Osteocyte (in vitro differentiated cells): ENCODE measurements at regions not wholly inside any gene's neighbourhood (a gene's known extent, or its start where the extent isn't known, plus 50 kb on each side); places are given as distances from the start of the nearest gene placed in this dataset.

ENCODE experiments used
- DNase-seq: peaks from one replicate; pipeline ENCODE4 v3.0.0; 2021; ENCODE audit warnings: mixed read lengths; ENCODE audit not compliant: unreplicated experiment; ENCODE audit errors: extremely low spot score
- H3K27ac Mint-ChIP-seq: one replicate; pipeline ENCODE4 v1.8.0; 2021; ENCODE audit warnings: mild to moderate bottlenecking, mixed read lengths; ENCODE audit not compliant: unreplicated experiment
- H3K27me3 Mint-ChIP-seq: one replicate; pipeline ENCODE4 v1.8.0; 2021; ENCODE audit warnings: mixed read lengths; ENCODE audit not compliant: unreplicated experiment
- H3K36me3 Mint-ChIP-seq: one replicate; pipeline ENCODE4 v1.8.0; 2021; ENCODE audit warnings: mixed read lengths; ENCODE audit not compliant: unreplicated experiment
- H3K4me1 Mint-ChIP-seq: one replicate; pipeline ENCODE4 v1.8.0; 2021; ENCODE audit warnings: mixed read lengths; ENCODE audit not compliant: unreplicated experiment
- H3K4me3 Mint-ChIP-seq: one replicate; pipeline ENCODE4 v1.8.0; 2021; ENCODE audit warnings: mild to moderate bottlenecking, moderate library complexity, mixed read lengths; ENCODE audit not compliant: unreplicated experiment
- H3K9me3 Mint-ChIP-seq: one replicate; pipeline ENCODE4 v1.8.0; 2021; ENCODE audit warnings: mixed read lengths; ENCODE audit not compliant: unreplicated experiment
- TF ChIP-seq, protein P1 (sequence below): fragments of 200-600 bp; sonication (generic); IDR thresholded peaks from 2 replicates; pipeline ENCODE4 v1.5.0; 2021; ENCODE audit warnings: antibody characterized with exemption, mild to moderate bottlenecking, moderate library complexity

DNA sequence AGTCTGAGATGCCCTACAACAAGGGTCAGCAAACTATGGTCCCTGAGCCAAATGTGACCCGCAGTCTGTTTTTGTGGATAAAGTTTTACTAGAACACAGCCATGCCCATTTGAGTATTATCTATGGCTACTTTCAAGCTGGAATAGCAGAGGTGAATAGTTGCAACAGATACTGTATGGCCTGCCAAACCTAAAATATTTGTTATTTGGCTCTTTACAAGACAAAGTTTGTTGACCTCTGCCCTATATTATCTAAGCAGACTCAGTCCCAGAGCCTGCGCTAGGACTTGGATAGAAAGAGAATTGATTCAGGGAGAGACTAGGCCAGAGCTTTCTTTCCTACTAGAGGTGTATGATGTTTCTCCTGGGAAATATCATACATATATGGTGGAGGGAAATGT lies 81.7 kb upstream of the NMNAT3 start:
- no peak for DNase-seq
- H3K27ac Mint-ChIP-seq, result peak overlapping the region; percentile 44
- no peak overlapping the region for H3K4me3 Mint-ChIP-seq
- H3K9me3 Mint-ChIP-seq, result no peaks in the 10 kb centered on the region
- H3K27me3 Mint-ChIP-seq, result no peaks in the 10 kb centered on the region
- H3K4me1 Mint-ChIP-seq, result peaks cover 33% of the 10 kb centered on the region
- no peaks in the 10 kb centered on the region for H3K36me3 Mint-ChIP-seq
- TF ChIP-seq, protein P1, sequence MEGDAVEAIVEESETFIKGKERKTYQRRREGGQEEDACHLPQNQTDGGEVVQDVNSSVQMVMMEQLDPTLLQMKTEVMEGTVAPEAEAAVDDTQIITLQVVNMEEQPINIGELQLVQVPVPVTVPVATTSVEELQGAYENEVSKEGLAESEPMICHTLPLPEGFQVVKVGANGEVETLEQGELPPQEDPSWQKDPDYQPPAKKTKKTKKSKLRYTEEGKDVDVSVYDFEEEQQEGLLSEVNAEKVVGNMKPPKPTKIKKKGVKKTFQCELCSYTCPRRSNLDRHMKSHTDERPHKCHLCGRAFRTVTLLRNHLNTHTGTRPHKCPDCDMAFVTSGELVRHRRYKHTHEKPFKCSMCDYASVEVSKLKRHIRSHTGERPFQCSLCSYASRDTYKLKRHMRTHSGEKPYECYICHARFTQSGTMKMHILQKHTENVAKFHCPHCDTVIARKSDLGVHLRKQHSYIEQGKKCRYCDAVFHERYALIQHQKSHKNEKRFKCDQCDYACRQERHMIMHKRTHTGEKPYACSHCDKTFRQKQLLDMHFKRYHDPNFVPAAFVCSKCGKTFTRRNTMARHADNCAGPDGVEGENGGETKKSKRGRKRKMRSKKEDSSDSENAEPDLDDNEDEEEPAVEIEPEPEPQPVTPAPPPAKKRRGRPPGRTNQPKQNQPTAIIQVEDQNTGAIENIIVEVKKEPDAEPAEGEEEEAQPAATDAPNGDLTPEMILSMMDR, result no peak

DNA sequence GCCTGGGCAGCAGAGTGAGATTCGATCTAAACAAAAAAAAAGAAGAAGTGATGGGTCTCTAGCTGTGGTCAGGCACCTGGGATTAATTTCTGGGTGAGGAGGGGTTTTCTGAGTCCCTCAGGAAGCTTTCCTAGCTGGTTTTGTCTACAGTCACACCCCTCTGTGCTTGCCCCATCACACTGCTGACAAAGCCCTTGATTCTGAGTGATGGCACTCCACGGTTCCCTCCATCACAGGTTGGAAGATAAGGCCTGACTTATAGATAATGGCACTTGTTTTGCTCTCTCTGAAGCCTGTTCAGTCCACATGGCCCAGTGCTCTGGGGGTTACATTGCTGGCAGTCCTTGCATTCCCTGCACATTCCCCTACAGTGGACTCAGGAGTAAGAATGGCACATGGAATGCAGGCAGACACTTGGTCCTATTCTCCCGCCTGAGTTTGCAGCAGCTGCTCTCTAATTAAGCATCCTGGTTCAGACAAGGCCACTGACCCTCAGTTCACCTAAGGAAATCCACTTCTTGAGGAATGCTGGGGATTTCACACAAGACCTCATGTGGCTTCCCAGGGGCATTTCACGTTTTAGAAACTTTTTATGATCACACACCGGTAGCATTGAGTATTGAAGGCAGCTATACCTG lies 81.0 kb upstream of the NMNAT3 start:
- no peaks in the 10 kb centered on the region for H3K36me3 Mint-ChIP-seq
- H3K9me3 Mint-ChIP-seq, result no peaks in the 10 kb centered on the region
- TF ChIP-seq, protein P1, result no peak
- no peaks in the 10 kb centered on the region for H3K27me3 Mint-ChIP-seq
- H3K4me3 Mint-ChIP-seq, result no peak overlapping the region
- H3K27ac Mint-ChIP-seq, result peak overlapping the region; percentile 44
- peak; percentile 76 for DNase-seq
- H3K4me1 Mint-ChIP-seq, result peaks cover 27% of the 10 kb centered on the region

DNA sequence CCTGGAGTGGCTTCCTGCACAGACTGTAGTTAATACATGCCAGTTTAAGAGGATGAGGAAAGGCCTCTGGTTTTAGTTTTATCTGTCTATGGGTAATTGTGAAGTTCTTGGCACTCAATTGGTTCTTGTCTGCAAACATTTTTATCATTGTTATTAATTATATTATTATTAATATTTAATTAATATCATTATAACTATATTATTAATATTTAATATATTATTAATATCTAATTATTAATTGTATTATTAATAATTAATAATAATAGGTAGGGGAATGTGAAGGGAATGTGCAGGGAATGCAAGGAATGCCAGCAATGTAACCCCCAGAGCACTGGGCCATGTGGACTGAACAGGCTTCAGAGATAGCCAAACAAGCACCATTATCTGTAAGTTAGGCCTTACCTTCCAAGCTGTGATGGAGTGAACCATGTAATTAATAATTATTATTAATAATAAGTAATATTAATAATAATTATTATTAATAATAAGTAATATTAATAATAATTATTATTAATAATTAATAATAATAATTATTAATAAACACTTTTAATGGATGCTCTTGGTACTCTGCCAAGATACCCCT lies 79.8 kb upstream of the NMNAT3 start:
- Mint-ChIP-seq H3K36me3 (no peaks in the 10 kb centered on the region), H3K4me1 (peaks cover 21% of the 10 kb centered on the region), H3K27ac (no peak overlapping the region), H3K27me3 (no peaks in the 10 kb centered on the region), H3K9me3 (no peaks in the 10 kb centered on the region), H3K4me3 (no peak overlapping the region)
- DNase-seq, result no peak
- TF ChIP-seq, protein P1, result no peak

DNA sequence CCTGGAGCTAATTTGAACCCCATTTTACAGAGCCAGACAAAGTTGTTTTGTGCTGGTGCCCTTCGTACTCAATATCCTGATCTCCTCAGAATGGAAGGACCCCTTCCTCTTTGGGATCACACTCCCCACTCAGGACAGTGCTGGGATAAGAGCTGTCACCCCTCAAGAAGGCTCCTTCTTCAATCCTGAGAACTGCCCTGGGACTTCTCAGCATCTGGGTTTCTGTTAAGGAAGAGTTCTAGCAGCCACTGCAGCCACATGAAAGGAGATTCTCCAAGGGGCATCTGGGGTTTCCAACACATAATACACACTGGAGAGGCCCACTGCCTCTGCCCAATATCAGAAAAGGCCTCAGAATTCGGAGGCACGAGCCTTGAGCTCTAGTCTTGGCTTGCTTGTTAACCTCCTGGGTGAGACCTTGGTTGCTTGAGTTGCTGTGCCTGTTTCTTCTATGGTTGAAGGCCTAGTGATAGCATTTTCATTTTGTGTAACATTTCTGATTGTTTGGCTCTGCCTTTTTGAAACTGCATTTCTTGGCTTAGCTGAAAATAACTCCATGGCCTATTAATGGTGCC lies 78.8 kb upstream of the NMNAT3 start:
- Mint-ChIP-seq H3K36me3 (no peaks in the 10 kb centered on the region), H3K27ac (no peak overlapping the region), H3K4me1 (peaks cover 21% of the 10 kb centered on the region), H3K27me3 (no peaks in the 10 kb centered on the region), H3K9me3 (no peaks in the 10 kb centered on the region), H3K4me3 (no peak overlapping the region)
- TF ChIP-seq, protein P1, result no peak
- peak; percentile 32 for DNase-seq

DNA sequence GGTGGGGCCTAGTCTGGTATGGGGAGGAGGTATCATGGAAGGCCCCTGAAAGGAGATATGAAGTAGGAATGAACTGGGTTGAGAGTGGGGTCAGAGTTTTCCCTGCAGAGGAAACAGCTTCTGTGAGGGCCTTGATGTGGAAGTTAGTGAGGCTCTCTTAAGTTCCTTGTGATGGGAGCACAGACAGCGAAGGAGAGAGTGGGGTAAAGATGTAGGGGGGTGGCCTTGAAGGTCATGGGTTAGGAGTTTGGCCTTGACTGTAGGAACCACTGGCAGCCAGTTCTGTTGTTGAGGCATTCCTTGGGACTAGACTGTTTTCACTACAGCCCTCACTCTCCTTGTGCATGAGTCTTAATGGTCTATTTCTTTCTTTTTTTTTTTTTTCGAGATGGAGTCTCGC lies 77.8 kb upstream of the NMNAT3 start:
- Mint-ChIP-seq H3K4me1 (peaks cover 21% of the 10 kb centered on the region), H3K27ac (no peak overlapping the region), H3K9me3 (no peaks in the 10 kb centered on the region), H3K27me3 (no peaks in the 10 kb centered on the region), H3K4me3 (no peak overlapping the region), H3K36me3 (no peaks in the 10 kb centered on the region)
- peak; percentile 10 for DNase-seq
- TF ChIP-seq, protein P1, result no peak
